ENCODE measurements at regions not wholly inside any gene's neighbourhood (a gene's known extent, or its start where the extent isn't known, plus 50 kb on each side); places are given as distances from the start of the nearest gene placed in this dataset.

- H3K36me3 ChIP-seq (ENCODE audit: insufficient read depth), result no peaks in the 10 kb centered on the region
- H3K4me3 Mint-ChIP-seq, result no peak overlapping the region
- H3K79me2 ChIP-seq (replicated peaks; ENCODE audit: insufficient read depth), result no peaks in the 10 kb centered on the region
- no peaks in the 10 kb centered on the region for H4K20me1 ChIP-seq (replicated peaks; ENCODE audit: insufficient read depth)
- H3K27ac Mint-ChIP-seq, result no peak overlapping the region
- H3K9me2 ChIP-seq (ENCODE audit: insufficient read depth), result peaks cover 4% of the 10 kb centered on the region; the same call in 1 of the 2 replicates
- H3K4me2 ChIP-seq, result no peak overlapping the region
- DNase-seq (ENCODE audit: low spot score) (no peak), ATAC-seq (no peak)
- no peak overlapping the region for H2AFZ ChIP-seq
- no peaks in the 10 kb centered on the region for H3K9me3 Mint-ChIP-seq
- no peaks in the 10 kb centered on the region for H3F3A ChIP-seq (replicated peaks; ENCODE audit: low read depth)
- no peak overlapping the region for H3K27ac ChIP-seq (ENCODE audit: low read depth)
- no peaks in the 10 kb centered on the region for H3K36me3 Mint-ChIP-seq (ENCODE audit: low read depth)
- no peaks in the 10 kb centered on the region for H3K27me3 ChIP-seq (ENCODE audit: insufficient read depth)
- no peak overlapping the region for H3K4me3 ChIP-seq
- no peaks in the 10 kb centered on the region for H3K4me1 Mint-ChIP-seq
- no peaks in the 10 kb centered on the region for H3K4me1 ChIP-seq (ENCODE audit: insufficient read depth)
- TF ChIP-seq CTCF (conservative IDR thresholded peaks at IDR 0.05; ENCODE audit: low read depth in 2 of 2) (no peak), STAT1 (IDR thresholded peaks at IDR 0.05; ENCODE audit: unreplicated experiment) (no peak), JUNB (IDR thresholded peaks at IDR 0.05; ENCODE audit: unreplicated experiment) (no peak), CREB1 (CRISPR knock-in tag; IDR thresholded peaks at IDR 0.05; ENCODE audit: low read depth) (no peak), ZNF462 (CRISPR knock-in tag; IDR thresholded peaks at IDR 0.05) (no peak), EZH2 (IDR thresholded peaks at IDR 0.05; ENCODE audit: low read depth, unreplicated experiment) (no peak)
- no peaks in the 10 kb centered on the region for H3K27me3 Mint-ChIP-seq (ENCODE audit: insufficient read depth, low read depth, poor library complexity)
Observed at GRCh38 chr3:39590806-39591205, 123.3 kb downstream of the MOBP start.

Data from GM23338 (cell line).